ENCODE measurements at regions not wholly inside any gene's neighbourhood (a gene's known extent, or its start where the extent isn't known, plus 50 kb on each side); places are given as distances from the start of the nearest gene placed in this dataset.

- DNase-seq (ENCODE audit: low read depth), result no peak
- no peak for TF ChIP-seq CTCF (IDR thresholded peaks at IDR 0.05; ENCODE audit: insufficient read depth, low read depth, low read length, missing control alignments)
- H3K4me3 ChIP-seq (ENCODE audit: low read depth, low read length), result no peak overlapping the region
Measured at GRCh38 chr1:94672001-94672400, 130.4 kb upstream of the F3 start.

- no peak for DNase-seq (ENCODE audit: low read depth)
- TF ChIP-seq CTCF (IDR thresholded peaks at IDR 0.05; ENCODE audit: insufficient read depth, low read depth, low read length, missing control alignments), result no peak
- no peak overlapping the region for H3K4me3 ChIP-seq (ENCODE audit: low read depth, low read length)
Measured at GRCh38 chr1:94670273-94670672, 128.7 kb upstream of the F3 start.

- no peak overlapping the region for H3K4me3 ChIP-seq (ENCODE audit: low read depth, low read length)
- TF ChIP-seq CTCF (IDR thresholded peaks at IDR 0.05; ENCODE audit: insufficient read depth, low read depth, low read length, missing control alignments), result no peak
- no peak for DNase-seq (ENCODE audit: low read depth)
Measured at GRCh38 chr1:94669198-94669597, 127.6 kb upstream of the F3 start.

- DNase-seq (ENCODE audit: low read depth), result no peak
- H3K4me3 ChIP-seq (ENCODE audit: low read depth, low read length), result no peak overlapping the region
- no peak for TF ChIP-seq CTCF (IDR thresholded peaks at IDR 0.05; ENCODE audit: insufficient read depth, low read depth, low read length, missing control alignments)
Measured at GRCh38 chr1:94668528-94668927, 127.0 kb upstream of the F3 start.

GRCh38 chr1:94667818-94668217 is 126.3 kb upstream of the F3 start:
- H3K4me3 ChIP-seq (ENCODE audit: low read depth, low read length), result no peak overlapping the region
- DNase-seq (ENCODE audit: low read depth), result no peak
- TF ChIP-seq CTCF (IDR thresholded peaks at IDR 0.05; ENCODE audit: insufficient read depth, low read depth, low read length, missing control alignments), result no peak

- H3K4me3 ChIP-seq (ENCODE audit: low read depth, low read length), result no peak overlapping the region
- DNase-seq (ENCODE audit: low read depth), result no peak
- no peak for TF ChIP-seq CTCF (IDR thresholded peaks at IDR 0.05; ENCODE audit: insufficient read depth, low read depth, low read length, missing control alignments)
Measured at GRCh38 chr1:94666797-94667196, 125.2 kb upstream of the F3 start.

GRCh38 chr1:94661431-94661932 is 119.9 kb upstream of the F3 start:
- H3K4me3 ChIP-seq (ENCODE audit: low read depth, low read length), result no peak overlapping the region
- TF ChIP-seq CTCF (IDR thresholded peaks at IDR 0.05; ENCODE audit: insufficient read depth, low read depth, low read length, missing control alignments), result no peak
- no peak for DNase-seq (ENCODE audit: low read depth)
